Fibroblast of pulmonary artery (primary cell): ENCODE measurements at regions not wholly inside any gene's neighbourhood (a gene's known extent, or its start where the extent isn't known, plus 50 kb on each side); places are given as distances from the start of the nearest gene placed in this dataset.

Source experiments
- DNase-seq: peaks from one replicate; pipeline ENCODE4 v3.0.0-alpha.2; 2010; ENCODE audit warnings: low read depth
- H3K4me3 ChIP-seq: replicated peaks from 2 replicates; pipeline ENCODE4 v1.5.1; 2011; ENCODE audit warnings: low read depth, mild to moderate bottlenecking, control low read depth, low read length, moderate library complexity
- CTCF ChIP-seq: IDR thresholded peaks from 2 replicates; pipeline ENCODE4 v1.5.1; 2011; ENCODE audit warnings: mild to moderate bottlenecking, control low read depth, low read length, inconsistent platforms; ENCODE audit errors: missing control alignments

- no peak overlapping the region for H3K4me3 ChIP-seq
- no peak for DNase-seq
- no peak for TF ChIP-seq CTCF
Measured at GRCh38 chr7:71042591-71042990, 89.4 kb upstream of the GALNT17 start.

GRCh38 chr7:71050492-71050891, 81.5 kb upstream of the GALNT17 start:
- no peak for TF ChIP-seq CTCF
- DNase-seq: no peak
- H3K4me3 ChIP-seq: no peak overlapping the region

GRCh38 chr7:71055504-71055903, 76.4 kb upstream of the GALNT17 start:
- no peak overlapping the region for H3K4me3 ChIP-seq
- no peak for DNase-seq
- no peak for TF ChIP-seq CTCF

GRCh38 chr7:71077743-71078476, 54.0 kb upstream of the GALNT17 start:
- no peak for TF ChIP-seq CTCF
- no peak overlapping the region for H3K4me3 ChIP-seq
- DNase-seq: no peak
